Left kidney (tissue), 1 donor: ENCODE measurements at regions not wholly inside any gene's neighbourhood (a gene's known extent, or its start where the extent isn't known, plus 50 kb on each side); places are given as distances from the start of the nearest gene placed in this dataset.
"Not testable (repeated sequence)": the region's sequence is repeated elsewhere in the genome, so short reads cannot be mapped to it uniquely, and the experiment has no call there.

Source experiments
- DNase-seq: peaks from one replicate; pipeline ENCODE4 v3.0.0-alpha.2; 2013

GRCh38 chr2:111448796-111449195 lies 328.1 kb downstream of the BCL2L11 start:
- DNase-seq, result not testable (repeated sequence)

DNA sequence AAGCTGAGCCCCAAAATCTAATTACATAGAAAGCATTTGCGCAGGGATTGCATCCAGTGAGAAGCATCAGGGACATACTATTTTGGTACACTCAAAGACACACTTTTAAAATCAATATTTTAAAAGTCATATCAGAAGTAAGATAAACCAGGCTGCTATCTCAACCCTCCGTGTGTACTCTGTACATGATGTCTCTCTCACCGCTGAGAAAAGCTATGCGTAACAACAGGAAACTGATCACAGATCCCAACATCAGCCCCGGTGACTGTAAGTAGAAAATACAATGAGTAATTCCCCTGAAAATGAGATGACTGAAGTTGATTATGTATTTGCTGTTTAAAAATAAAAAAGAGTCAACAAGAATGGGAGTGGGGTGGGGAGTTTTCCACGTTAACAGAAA lies 329.8 kb downstream of the BCL2L11 start:
- DNase-seq, result not testable (repeated sequence)

DNA sequence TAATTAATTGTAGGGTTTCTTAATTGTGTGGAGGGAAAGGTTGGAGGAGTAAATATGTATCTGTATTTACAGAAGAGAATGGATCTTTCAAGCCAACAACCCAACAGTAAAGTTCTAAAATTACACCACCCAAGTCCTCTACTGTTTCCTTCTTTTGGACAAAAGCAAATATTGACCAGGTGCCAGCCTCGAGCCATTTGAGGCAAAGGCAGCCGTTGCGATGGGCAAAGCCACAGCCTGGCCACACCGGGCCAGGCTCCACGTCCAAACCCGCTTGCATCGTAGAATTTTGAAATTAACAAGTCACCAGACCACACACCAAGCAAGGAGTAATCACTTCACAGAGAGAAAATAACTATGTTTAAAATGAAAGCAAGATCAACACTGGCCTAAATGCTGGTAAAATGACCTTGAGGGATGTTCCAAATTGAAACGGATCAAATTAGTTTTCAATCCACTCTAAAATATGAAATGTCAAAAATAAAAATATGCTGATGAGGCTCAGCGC lies 331.0 kb downstream of the BCL2L11 start:
- not testable (repeated sequence) for DNase-seq

- not testable (repeated sequence) for DNase-seq
Observed at GRCh38 chr2:111452208-111452607, 331.5 kb downstream of the BCL2L11 start.

DNA sequence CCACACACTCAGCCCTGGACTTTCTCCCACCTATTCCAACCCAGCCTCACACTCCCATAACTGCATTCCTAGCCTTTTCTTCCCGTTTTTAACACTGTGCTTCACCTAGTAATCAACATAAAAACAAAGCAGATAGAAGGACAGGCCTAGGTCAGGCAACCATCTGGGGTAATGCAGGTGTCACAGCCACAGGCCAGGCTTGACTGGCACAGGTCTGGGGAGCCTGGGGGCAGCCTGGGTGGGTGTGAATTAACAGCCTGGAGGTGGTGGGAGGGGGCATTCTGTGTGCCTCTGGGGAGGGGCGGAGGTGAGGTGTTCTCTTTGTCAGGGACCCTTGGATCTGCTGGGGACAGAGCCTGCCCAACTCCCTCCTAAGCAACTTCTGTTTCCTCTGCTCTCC lies 332.6 kb downstream of the BCL2L11 start:
- not testable (repeated sequence) for DNase-seq

GRCh38 chr2:111453816-111454215 lies 333.1 kb downstream of the BCL2L11 start:
- DNase-seq, result not testable (repeated sequence)

DNA sequence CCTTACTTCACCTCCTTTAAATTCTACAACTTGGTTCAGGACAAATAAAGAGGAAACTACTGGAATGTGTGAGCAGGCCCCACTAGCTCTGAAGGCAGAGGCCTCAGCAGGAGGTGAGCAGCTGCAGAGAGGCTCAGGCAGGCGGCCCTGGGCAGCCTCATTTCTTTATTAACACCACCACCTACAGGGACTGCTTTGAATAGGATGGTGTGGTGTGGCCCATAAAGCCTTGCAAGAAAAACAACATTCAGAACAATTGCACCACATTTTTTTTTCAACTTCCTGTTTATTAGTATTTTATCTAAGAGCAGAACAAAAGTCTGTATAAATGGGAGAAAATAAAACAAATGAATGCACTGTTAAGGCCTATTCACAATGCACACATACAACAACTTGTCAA lies 333.7 kb downstream of the BCL2L11 start:
- peak; percentile 8 for DNase-seq

- not testable (repeated sequence) for DNase-seq
Observed at GRCh38 chr2:111455016-111456015, 334.6 kb downstream of the BCL2L11 start.

- DNase-seq, result not testable (repeated sequence)
Observed at GRCh38 chr2:111457191-111457590, 336.5 kb downstream of the BCL2L11 start.

- not testable (repeated sequence) for DNase-seq
Observed at GRCh38 chr2:111460901-111461300, 340.2 kb downstream of the BCL2L11 start.

- not testable (repeated sequence) for DNase-seq
Observed at GRCh38 chr2:111461831-111462230, 341.1 kb downstream of the BCL2L11 start.

DNA sequence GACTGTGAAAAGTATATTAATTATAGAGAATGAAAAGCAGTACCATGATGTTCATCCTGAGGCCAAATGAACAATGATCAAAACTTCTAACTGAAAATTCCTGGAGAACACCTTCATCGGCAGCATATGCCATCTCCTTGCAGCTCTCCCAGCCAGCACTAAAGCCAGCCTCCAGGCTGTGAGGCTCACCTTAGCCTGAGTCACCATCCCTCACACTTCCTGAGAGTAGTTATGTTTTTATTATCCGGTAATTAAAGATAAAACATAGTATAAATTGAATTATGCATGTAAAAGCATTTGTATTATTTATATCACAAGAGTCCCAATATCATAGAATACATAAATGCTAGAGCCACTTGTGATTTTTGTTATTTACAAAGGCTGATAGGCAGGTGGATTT lies 341.9 kb downstream of the BCL2L11 start:
- not testable (repeated sequence) for DNase-seq

DNA sequence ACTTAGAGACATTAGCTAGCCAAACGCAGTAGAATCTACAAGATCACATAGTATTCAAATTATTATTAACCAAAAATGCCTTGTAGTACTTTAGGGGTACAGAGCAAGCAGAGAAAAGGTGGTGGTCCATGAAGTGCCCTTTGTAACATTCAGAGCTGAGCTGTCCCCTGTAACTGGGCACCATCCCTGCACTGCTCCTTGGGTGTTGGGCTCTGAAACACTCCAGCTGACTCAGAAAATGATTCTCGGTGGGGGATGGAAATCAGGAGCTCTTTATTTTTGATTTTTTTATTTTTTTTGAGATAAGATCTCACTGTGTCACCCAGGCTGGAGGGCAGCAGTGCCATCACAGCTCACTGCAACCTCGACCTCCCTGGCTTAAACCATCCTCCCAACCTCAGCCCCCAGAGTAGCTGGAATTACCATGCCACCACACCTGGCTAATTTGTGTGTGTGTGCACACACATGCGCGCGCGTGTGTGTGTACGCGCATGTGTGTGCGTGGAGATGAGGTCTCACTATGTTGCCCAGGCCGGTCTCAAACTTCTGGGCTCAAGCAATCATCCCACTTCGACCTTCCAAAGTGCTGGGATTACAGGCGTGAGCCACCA lies 342.6 kb downstream of the BCL2L11 start:
- not testable (repeated sequence) for DNase-seq

- not testable (repeated sequence) for DNase-seq
Observed at GRCh38 chr2:111463956-111464355, 343.2 kb downstream of the BCL2L11 start.

GRCh38 chr2:111464367-111464766 lies 343.7 kb downstream of the BCL2L11 start:
- DNase-seq, result not testable (repeated sequence)

- not testable (repeated sequence) for DNase-seq
Observed at GRCh38 chr2:111465521-111465920, 344.8 kb downstream of the BCL2L11 start.

DNA sequence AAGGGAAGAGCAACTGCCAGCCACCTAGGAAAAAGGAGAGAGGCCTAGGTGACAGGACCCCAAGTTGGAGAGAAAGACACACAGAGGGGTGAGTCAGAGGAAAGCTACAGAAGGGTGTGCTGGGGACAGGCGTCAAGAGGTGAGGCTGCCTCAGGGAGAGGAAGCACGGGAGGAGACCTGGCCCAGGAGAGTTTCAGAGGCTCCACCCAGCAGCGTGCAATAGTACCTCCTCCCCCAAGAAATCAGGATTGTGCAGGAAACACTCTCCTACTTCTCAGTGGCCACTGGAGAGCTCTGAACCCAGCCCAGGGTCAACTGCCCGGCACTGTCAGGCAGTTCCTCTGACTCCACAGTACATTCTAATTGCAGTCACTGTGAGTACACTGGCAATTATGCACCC lies 346.0 kb downstream of the BCL2L11 start:
- DNase-seq, result not testable (repeated sequence)

DNA sequence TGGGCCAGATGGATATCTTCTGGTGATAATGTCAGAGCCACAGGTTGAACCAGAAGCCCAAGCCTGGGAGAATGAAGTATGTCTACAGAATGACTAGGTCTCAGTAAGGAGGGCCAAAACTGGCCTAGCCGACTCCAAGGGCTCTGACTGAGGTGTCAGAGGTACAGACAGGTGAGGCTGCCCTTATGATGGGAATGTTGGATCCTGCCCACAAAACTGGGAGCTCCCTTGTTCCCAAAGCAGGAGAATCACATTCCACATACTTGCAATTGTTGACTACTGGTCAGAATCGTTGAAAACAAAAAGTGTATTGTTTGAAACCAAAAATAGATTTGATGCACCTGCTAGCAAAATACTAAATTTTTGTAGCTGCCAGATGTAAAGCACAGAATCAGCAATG lies 350.2 kb downstream of the BCL2L11 start:
- DNase-seq, result not testable (repeated sequence)

GRCh38 chr2:111471791-111472530 lies 351.2 kb downstream of the BCL2L11 start:
- not testable (repeated sequence) for DNase-seq

- DNase-seq, result not testable (repeated sequence)
Observed at GRCh38 chr2:111472844-111473403, 352.2 kb downstream of the BCL2L11 start.

GRCh38 chr2:111473522-111473921 lies 352.8 kb downstream of the BCL2L11 start:
- not testable (repeated sequence) for DNase-seq
